ENCODE measurements at regions not wholly inside any gene's neighbourhood (a gene's known extent, or its start where the extent isn't known, plus 50 kb on each side); places are given as distances from the start of the nearest gene placed in this dataset.
"Not testable (repeated sequence)": the region's sequence is repeated elsewhere in the genome, so short reads cannot be mapped to it uniquely, and the experiment has no call there.

- in situ Hi-C loops (cut with HindIII; ENCODE audit: low sequenced_read_pairs), result not testable (repeated sequence)
Observed at GRCh38 chr1:43014579-43014978, 55.9 kb upstream of the SLC2A1 start.

GRCh38 chr1:43011020-43011419 lies 52.4 kb upstream of the SLC2A1 start:
- in situ Hi-C loops (cut with HindIII; ENCODE audit: low sequenced_read_pairs), result no loop called here

DNA sequence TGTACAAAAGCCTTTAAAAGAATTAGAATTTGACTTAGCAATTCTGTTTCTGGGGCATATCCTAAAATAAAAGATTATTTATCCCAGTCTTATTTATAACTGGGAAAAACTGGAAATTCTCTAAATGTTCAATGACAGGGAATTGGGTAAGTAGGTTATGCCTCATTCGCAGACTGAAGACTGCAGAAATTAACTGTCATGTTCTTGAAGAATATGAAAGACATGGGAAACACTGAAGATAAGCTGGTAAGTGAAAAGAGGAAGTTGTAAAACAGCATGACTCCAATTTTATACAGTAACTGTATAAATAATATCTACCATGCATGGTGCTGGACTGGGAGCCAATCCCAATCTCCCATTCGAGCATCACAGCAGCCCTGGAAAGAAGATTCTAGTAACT lies 50.6 kb upstream of the SLC2A1 start:
- in situ Hi-C loops (cut with HindIII; ENCODE audit: low sequenced_read_pairs), result no loop called here

GRCh38 chr1:43008115-43009060 lies 49.7 kb upstream of the SLC2A1 start:
- in situ Hi-C loops (cut with HindIII; ENCODE audit: low sequenced_read_pairs), result no loop called here
